NCI-H748 (cell line): ENCODE measurements at regions not wholly inside any gene's neighbourhood (a gene's known extent, or its start where the extent isn't known, plus 50 kb on each side); places are given as distances from the start of the nearest gene placed in this dataset.
"Not testable (repeated sequence)": the region's sequence is repeated elsewhere in the genome, so short reads cannot be mapped to it uniquely, and the experiment has no call there.

Experiments
- DNase-seq: peaks from one replicate; lab custom pipeline; 2025; ENCODE audit not compliant: unreplicated experiment; lab: John Stamatoyannopoulos, UW

DNA sequence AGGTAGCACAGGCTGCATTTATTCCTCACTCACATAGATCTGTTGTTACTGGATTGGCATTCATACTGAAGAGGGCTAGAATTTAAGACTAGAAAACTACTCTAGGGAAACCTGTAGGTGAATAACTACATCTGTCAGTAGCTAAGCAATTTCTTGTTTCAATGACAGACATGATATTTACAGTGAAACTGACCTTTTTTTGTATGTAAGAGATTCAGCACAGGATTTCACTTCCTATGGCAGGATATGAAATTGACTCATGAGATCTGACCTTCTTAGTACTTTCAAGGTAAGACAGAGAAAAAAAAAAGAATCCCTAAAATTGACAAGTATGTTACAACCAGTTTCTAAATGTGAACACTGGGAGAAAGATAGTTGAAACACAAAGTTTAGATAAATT lies 189.8 kb upstream of the SLC16A7 start:
- no peak for DNase-seq

DNA sequence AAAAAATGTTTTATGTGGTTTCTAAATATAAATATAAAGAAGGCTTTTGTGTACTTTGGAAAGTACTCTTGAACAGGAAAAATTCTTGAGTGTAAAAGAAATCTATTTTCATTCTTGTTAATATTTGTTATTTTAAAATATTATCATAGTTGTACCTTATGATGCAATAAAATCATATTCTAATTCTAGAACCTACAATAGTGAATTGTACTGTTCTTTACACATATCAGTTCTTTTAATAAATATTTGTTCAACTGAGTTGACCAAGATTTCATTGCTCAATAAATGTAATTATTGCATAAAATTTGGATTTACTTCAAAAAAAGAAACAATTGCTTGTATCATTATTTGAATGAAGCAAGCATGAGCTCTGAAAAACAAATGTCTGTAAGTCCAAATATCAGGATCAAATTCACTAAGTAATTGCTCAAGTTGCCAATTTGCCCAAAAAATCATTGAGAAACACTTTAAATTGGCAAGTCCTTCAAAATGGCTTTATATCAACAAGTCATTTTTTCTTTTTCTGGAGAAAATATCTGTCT lies 191.6 kb upstream of the SLC16A7 start:
- DNase-seq, result no peak

GRCh38 chr12:59403259-59403932 lies 192.4 kb upstream of the SLC16A7 start:
- peak; percentile 74 for DNase-seq

DNA sequence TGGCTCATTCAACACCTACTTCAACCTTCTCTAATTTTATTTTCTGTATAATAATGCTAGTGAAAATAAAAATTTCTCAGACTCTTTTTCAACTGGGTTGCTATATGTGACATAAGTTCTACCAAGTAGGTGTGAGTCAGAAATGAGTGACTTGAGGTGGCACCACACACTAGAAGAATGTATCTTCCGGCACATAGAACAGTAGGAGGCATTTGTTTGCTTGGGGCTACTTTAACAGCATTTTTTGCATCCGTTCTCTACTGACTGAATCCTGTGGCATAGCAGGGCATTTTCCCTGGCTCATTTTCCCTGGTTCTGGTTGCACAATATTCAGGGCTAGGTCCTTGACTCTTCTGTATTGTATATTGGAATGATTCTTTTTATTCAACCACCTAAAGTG lies 194.0 kb upstream of the SLC16A7 start:
- no peak for DNase-seq

DNA sequence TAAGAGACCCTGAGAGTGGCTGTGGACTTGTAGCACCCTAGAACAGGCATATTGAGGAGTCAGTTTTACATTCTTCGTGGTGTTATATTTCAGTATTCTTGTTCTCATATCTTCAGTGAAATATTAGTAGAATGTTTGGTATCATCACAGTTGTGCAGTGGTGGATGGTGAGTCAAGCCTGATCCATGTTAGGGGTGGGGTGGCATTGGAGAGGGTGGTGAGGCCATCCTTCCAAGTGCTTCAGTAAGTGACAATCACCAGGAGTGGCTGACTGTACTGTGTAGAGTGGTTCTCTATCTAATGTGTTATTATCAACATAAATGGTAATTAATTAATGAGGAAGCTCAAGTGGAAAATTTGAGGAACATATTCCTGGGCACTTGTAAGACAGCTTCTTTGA lies 197.7 kb upstream of the SLC16A7 start:
- DNase-seq, result no peak

- DNase-seq, result no peak
These were observed 198.9 kb upstream of the SLC16A7 start for GRCh38 chr12:59396919-59397318.

DNA sequence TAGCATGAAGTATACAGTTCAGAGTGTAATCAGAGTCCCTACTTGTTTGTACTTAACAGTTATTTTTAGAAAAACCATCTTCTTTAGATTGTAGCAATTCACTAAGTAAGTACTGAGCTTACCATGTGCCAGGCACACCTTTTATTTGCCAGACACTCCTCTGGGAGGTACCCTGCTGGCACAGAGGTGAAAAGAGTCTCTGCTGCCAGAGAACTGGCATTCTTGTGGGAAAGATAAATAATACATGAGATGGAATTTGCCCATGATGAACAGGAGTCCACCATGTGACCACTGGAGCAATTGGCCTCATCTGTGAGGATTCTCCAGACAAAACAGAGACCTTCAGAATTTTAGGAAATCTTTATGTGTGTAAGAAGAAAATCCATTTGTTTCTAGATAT lies 199.3 kb upstream of the SLC16A7 start:
- peak; percentile 10 for DNase-seq

GRCh38 chr12:59395310-59395709 lies 200.5 kb upstream of the SLC16A7 start:
- not testable (repeated sequence) for DNase-seq

DNA sequence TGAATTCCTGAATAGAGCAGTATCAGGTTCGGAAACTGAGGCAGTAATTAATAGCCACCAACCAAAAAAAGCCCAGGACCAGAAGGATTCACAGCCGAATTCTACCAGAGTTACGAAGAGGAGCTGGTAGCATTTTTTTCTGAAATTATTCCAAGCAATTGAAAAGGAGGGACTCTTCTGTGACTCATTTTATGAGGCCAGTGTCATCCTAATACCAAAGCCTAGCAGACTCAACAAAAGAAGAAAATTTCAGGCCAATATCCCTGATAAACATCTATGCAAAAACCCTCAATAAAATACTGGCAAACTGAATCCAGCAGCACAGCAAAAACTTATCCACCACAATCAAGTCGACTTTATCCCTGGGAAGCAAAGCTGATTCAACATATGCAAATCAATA lies 202.3 kb upstream of the SLC16A7 start:
- no peak for DNase-seq

- no peak for DNase-seq
These were observed 205.8 kb upstream of the SLC16A7 start for GRCh38 chr12:59389968-59390576.

DNA sequence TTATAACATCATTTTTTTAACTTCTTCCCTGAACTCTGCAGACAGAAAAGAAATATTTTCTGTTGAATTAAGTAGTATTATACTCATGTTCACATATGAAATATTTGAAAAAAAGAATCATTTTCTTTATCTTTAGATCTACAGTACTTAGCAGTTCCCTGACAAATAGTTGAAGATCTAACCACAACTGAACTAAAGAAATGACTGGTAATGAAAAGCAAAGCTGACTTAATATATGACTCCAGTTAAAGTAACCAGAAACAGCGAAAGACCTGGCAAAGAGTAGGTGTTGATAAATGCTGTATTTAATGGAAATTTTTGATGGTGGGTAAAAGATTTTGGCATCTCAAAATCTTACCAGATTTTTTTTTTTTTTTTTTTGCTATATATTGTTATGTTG lies 207.1 kb upstream of the SLC16A7 start:
- no peak for DNase-seq

DNA sequence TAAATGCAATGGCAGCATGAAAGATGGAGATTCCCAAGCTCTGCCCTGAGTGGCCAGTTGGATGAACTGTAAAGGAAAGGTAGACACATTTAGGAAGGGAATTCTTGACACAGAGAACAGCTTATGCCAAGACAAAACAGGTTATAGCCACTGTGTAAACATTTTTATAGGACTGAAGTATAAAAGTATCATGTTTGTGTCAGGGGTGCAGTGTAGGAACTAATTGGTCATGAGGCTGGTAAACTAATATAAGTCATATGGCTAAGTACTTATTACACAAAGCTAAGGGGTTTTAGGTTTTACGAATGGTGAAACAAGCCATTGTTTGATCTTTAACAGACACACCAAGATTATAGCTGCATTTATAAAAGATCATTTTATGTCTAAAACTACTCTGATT lies 207.7 kb upstream of the SLC16A7 start:
- peak; percentile 77 for DNase-seq

DNA sequence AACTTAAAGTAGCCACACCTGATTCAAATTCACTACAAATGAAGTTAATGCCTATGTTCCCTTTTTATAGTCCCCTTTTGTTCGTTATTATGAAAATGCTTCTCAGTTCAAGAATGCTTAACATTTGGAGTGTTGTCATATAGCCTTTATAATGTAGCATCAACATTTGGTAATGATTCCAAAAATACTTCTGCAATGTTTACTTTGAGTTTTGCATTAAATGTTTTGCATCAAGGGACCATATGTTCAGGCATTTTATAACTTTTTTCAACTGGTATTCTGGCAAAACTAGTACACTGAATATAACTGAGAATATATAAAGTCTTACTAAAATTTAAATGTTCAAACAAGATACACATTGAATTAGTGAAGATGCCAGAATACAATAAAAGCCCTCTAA lies 209.6 kb upstream of the SLC16A7 start:
- no peak for DNase-seq

DNA sequence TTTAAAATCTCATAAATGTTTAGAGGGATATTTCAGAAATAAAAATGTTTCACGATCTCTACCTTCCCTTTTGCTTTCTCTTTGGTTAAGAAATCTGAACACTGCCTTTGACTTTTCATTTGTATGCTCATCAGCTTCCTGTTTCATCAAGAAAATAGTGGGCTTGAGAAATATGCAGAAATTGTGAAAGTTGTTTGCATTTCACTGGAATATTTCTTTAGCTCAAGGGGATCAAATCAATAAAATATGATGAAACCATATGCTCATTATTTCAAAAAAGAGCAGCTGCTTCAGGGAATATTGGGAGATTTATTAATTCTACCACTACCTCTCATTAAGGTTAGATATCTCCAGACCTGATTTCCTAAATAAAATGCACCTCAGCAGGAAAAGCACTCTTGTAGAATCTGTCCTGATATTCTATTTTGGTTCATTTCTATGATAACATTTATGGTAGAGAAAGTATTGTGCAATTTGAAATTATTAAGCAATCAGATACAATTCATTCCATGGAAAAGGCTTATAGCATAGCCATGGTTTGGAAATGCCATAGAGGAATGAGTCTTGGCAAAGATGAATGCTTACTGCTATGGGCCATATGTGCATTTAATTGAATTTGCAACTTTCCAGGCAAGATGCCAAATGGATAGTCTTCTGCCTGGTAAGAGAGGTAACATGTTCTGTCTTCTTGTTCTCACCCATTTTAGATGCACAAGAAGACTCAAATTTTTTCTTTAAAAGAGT lies 212.6 kb upstream of the SLC16A7 start:
- DNase-seq, result peak; percentile 13

GRCh38 chr12:59382282-59383078 lies 213.3 kb upstream of the SLC16A7 start:
- no peak for DNase-seq

DNA sequence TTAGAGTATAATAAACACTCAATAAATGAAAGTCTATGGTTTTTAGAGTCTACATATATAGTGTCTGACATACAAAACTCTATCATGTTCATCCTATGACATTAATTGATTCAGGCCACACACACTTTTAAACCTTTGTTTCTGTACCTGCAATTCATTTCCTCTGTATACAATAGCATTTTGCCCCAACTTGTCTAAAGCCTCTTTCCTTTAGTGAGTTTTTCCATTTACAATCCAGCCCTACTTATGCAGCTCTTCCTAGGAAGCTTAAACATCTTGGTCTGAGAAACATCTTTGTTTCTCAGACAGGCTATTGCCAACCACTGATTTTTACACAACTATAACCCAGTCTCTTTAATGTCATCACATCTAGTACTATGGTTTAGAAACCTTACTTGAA lies 214.7 kb upstream of the SLC16A7 start:
- DNase-seq, result no peak

DNA sequence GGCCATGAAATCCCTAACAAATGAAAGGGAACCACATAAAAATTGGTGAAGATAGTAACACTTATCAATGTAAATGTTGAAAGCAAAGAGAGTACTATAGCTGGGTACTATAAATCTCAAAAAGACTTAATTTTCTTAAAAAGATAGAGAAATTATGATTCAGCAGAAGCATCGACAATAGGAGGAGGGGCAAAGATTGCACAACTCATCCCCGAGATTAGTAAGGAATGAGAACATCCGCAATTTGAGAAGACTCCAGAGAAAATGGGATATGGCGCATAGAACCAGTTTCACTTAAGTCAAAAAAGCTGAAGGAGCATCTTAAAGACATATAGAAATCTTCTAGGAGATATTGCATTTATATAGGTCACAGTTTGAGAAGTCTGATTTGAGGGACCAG lies 220.2 kb upstream of the SLC16A7 start:
- DNase-seq, result no peak

DNA sequence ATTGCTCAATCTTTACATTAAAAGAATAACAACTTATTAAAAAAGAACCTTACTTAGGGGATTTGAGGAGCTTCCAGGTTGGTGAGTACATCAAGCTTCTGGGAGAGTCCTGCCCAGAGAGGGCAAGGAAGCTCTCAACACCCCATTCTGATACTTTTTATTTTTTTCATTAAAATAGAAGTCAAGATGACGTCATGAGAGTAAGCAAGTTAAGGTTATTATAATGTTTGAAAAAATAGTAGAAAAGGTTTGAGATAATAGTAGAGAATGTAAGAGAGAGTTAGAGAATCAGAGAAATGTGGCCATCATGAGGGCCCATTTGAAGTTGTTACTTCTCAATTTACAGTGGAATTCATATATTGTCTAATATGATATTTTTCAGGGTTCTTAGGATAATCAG lies 221.0 kb upstream of the SLC16A7 start:
- no peak for DNase-seq

DNA sequence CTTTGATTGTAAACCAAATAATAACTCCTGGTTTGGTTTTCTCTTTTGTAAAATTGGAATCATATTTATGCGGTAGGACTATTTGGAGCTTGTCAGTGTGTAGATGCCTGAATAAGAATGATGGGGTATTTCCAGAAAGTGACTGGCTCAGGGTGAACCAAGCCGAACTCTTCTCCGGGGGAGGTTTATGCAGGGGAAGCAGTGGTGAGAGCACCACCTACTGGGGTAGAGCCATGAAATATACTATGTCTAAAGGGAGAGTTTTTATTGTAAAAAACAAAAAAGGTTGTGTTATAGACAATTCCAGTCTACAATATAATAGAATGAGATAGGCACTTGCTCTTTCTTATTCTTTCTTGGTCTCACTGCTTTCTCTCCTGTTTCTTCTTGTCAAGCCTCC lies 222.9 kb upstream of the SLC16A7 start:
- peak; percentile 60 for DNase-seq

DNA sequence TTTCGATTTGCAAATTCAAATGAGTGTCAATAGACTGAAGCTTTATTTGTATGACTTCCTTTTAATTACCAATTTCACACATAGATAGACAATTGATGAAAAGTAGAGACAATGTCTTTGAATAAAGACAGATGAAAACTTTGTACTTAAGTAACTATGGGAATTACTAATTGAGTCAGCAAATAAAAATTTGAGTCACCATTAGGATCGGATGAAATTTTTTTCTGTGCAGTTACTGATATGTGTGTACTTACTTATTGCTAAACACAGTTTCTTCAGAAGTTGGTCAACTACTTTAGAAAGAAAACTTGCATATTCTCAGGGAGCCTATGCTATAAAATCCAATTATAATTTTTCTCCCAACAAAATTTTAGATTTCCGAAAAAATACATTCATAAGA lies 224.9 kb upstream of the SLC16A7 start:
- no peak for DNase-seq

DNA sequence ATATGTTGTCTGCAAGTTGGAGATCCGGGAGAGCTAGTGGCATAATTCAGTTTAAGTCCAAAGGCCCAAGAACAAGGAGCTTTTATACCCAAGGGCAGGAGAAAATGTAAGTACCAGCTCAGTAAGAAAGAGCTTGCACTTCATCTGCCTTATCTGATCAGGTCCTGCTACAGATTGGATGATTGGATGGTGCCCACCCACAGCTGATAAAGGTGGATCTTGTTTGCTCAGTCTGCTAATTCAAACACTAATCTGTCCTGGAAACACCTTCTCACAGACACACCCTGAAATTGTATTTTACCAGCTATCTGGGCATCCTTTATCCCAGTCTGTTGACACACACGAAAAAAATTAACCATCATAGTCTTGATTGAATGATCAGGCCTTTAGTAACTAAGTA lies 230.7 kb upstream of the SLC16A7 start:
- DNase-seq, result peak; percentile 96
